Omental fat pad (tissue), 3 donors: ENCODE measurements at regions not wholly inside any gene's neighbourhood (a gene's known extent, or its start where the extent isn't known, plus 50 kb on each side); places are given as distances from the start of the nearest gene placed in this dataset.

ENCODE experiments used
- ATAC-seq: fragments of 150-250 bp; one replicate; pipeline ENCODE4 v1.9.1; 2016; ENCODE audit warnings: mild to moderate bottlenecking, moderate library complexity; ENCODE audit not compliant: low FRiP score
- DNase-seq: peaks from one replicate; pipeline ENCODE4 v3.0.0-alpha.2; 2019; ENCODE audit warnings: low spot score
- TF ChIP-seq, protein P1 (sequence below), 3 donors: fragments of 450-650 bp; IDR thresholded peaks; one replicate each; pipeline ENCODE4 v1.5.1; 2016 to 2017; ENCODE audit warnings: antibody characterized with exemption in 3 of 3, mild to moderate bottlenecking in 3 of 3, moderate library complexity in 2 of 3

DNA sequence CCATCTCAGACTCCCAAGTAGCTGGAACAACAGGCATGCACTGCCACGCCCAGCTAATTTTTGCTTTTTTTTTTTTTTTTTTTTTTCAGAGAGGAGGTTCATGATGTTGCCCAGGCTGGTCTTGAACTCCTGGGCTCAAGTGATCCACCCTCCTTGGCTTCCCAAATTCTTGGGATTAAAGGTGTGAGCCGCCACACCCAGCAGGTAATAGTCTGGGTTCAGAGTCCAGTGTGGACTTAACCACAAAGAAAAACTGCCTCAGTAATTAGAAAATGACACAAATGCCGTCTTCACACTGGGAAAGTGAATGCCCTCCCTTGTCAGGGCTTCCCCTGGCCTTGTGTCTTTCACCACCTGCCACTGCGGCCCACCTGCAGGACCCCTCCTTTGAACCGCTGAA is 101.1 kb downstream of the RAB11FIP2 start:
- ATAC-seq, result no peak
- TF ChIP-seq, protein P1, sequence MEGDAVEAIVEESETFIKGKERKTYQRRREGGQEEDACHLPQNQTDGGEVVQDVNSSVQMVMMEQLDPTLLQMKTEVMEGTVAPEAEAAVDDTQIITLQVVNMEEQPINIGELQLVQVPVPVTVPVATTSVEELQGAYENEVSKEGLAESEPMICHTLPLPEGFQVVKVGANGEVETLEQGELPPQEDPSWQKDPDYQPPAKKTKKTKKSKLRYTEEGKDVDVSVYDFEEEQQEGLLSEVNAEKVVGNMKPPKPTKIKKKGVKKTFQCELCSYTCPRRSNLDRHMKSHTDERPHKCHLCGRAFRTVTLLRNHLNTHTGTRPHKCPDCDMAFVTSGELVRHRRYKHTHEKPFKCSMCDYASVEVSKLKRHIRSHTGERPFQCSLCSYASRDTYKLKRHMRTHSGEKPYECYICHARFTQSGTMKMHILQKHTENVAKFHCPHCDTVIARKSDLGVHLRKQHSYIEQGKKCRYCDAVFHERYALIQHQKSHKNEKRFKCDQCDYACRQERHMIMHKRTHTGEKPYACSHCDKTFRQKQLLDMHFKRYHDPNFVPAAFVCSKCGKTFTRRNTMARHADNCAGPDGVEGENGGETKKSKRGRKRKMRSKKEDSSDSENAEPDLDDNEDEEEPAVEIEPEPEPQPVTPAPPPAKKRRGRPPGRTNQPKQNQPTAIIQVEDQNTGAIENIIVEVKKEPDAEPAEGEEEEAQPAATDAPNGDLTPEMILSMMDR (IDR thresholded peaks at IDR 0.05), result no peak

DNA sequence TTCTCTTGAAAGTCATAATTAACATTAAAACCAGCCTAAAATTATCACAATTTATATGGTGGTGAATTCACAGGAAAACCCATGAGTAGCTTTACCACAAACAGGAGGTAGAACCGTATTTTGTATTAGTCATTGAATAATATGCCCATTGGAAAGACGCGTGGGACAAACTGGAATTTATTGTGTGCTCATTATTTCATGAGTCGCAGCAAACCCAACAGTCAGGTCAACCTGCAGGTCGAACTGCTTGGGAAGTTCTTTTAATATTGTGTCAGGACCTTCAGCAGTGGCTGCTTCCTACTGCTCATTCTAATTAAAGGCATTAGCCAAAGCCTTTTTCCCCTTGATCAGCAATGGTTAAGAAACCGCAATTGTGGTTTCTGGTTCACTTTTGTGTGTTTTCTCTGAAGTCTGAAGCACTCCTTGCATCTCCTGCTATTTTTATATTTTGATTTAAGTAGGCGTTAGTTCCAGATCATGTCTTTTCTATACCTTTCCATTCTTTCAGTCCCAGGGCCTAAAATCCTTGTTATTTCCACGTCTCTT is 100.1 kb downstream of the RAB11FIP2 start:
- ATAC-seq, result no peak

More for the DNA sequence above, 101.1 kb downstream of the RAB11FIP2 start:
- DNase-seq, result no peak

DNA sequence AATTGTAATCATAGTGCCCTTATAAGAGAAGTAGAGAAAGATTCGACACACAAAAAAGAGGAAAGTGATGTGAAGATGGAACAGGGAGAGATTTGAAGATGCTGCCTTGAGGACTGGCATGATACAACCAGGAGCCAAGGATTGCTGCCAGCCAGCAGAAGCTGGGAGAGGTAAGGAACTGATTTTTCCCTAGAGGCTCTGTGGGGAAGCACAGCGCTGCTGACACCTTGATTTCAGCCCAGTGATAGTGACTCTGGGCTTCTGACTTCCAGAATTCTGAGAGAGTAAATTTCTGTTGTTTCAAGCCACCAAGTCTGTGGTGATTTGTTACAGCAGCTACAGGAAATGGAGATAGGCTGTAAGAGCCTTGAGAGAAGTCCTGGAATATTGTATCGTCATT is 98.2 kb downstream of the RAB11FIP2 start:
- ATAC-seq, result no peak
- TF ChIP-seq, protein P1 (IDR thresholded peaks at IDR 0.05), result no peak
- DNase-seq, result no peak

More for the DNA sequence above, 100.1 kb downstream of the RAB11FIP2 start:
- no peak for DNase-seq
- TF ChIP-seq, protein P1 (IDR thresholded peaks at IDR 0.05), result no peak

DNA sequence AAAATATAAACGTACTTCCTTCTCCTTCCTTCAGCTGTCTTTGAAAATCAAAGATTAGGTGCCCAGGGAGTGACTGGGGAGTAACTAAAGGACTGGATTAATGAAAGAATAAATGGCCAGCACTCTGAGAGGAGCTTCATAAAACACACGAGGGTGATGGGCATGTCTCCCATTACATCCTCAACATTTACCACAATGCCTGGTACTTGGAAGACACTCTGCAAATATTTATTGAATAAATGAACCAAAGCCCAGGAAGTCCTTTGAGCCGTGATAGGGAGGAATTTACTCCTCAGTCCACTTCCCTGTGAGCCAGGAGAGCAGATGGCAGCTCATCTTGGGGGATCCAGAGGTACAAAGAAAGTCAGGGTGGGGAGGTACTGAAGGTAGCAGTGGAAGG is 96.3 kb downstream of the RAB11FIP2 start:
- TF ChIP-seq, protein P1 (IDR thresholded peaks at IDR 0.05), result no peak
- no peak for ATAC-seq
- DNase-seq, result no peak
